KMS-11 (cell line): ENCODE measurements at regions not wholly inside any gene's neighbourhood (a gene's known extent, or its start where the extent isn't known, plus 50 kb on each side); places are given as distances from the start of the nearest gene placed in this dataset.

Source experiments
- H2AFZ ChIP-seq: fragments of 200-600 bp; sonication (generic); 2 replicates; pipeline ENCODE4 v1.6.1; 2016; ENCODE audit warnings: antibody characterized with exemption, mixed run types, low read depth
- H3K27ac ChIP-seq: fragments of 200-600 bp; sonication (generic); 2 replicates; pipeline ENCODE4 v1.6.1; 2016; ENCODE audit warnings: mild to moderate bottlenecking, mixed run types
- H3K27me3 ChIP-seq: fragments of 200-600 bp; sonication (generic); 2 replicates; pipeline ENCODE4 v1.6.1; 2017; ENCODE audit warnings: mild to moderate bottlenecking, low read depth, mixed run types, moderate library complexity; ENCODE audit not compliant: insufficient read depth
- H3K36me3 ChIP-seq: fragments of 200-600 bp; sonication (generic); 2 replicates; pipeline ENCODE4 v1.6.1; 2017; ENCODE audit warnings: mild to moderate bottlenecking, mixed run types; ENCODE audit not compliant: insufficient read depth
- H3K4me1 ChIP-seq: fragments of 200-600 bp; sonication (generic); 2 replicates; pipeline ENCODE4 v1.6.1; 2016; ENCODE audit warnings: mild to moderate bottlenecking, low read depth, mixed run types; ENCODE audit not compliant: poor library complexity, severe bottlenecking
- H3K4me2 ChIP-seq: fragments of 200-600 bp; sonication (generic); 2 replicates; pipeline ENCODE4 v1.7.0; 2016; ENCODE audit warnings: mild to moderate bottlenecking, mixed run types
- H3K4me3 ChIP-seq: fragments of 200-600 bp; sonication (generic); IDR thresholded peaks from 2 replicates; pipeline ENCODE4 v1.6.1; 2017; ENCODE audit warnings: low read depth, low read length, mixed read lengths; ENCODE audit not compliant: insufficient read depth
- H3K79me2 ChIP-seq: fragments of 200-600 bp; sonication (generic); 2 replicates; pipeline ENCODE4 v1.6.1; 2016; ENCODE audit warnings: low read depth, mixed run types; ENCODE audit not compliant: insufficient read depth
- H3K9ac ChIP-seq: fragments of 200-600 bp; sonication (generic); 2 replicates; pipeline ENCODE4 v1.6.1; 2016; ENCODE audit warnings: mild to moderate bottlenecking, mixed run types
- H4K20me1 ChIP-seq: fragments of 200-600 bp; sonication (generic); 2 replicates; pipeline ENCODE4 v1.6.1; 2016; ENCODE audit warnings: mild to moderate bottlenecking, mixed run types; ENCODE audit not compliant: insufficient read depth
- CTCF ChIP-seq: fragments of 200-600 bp; sonication (generic); conservative IDR thresholded peaks from 2 replicates; pipeline ENCODE4 v1.6.1; 2017; ENCODE audit warnings: low read depth, mild to moderate bottlenecking, antibody characterized with exemption, low read length, moderate library complexity, mixed read lengths

- Histone ChIP-seq H3K27me3 (no peaks in the 10 kb centered on the region), H2AFZ (no peak overlapping the region), H4K20me1 (no peaks in the 10 kb centered on the region), H3K4me3 (no peak overlapping the region), H3K9ac (no peak overlapping the region), H3K79me2 (no peaks in the 10 kb centered on the region), H3K27ac (no peak overlapping the region), H3K4me2 (no peak overlapping the region), H3K4me1 (peaks cover 5% of the 10 kb centered on the region), H3K36me3 (no peaks in the 10 kb centered on the region)
- no peak for TF ChIP-seq CTCF
These were observed 295.0 kb downstream of the RPAP3 start for GRCh38 chr12:47410862-47411261.

GRCh38 chr12:47410383-47410782, 295.4 kb downstream of the RPAP3 start:
- Histone ChIP-seq H4K20me1 (no peaks in the 10 kb centered on the region), H3K4me1 (peaks cover 5% of the 10 kb centered on the region), H3K4me2 (no peak overlapping the region), H3K79me2 (no peaks in the 10 kb centered on the region), H3K27ac (no peak overlapping the region), H3K9ac (no peak overlapping the region), H3K36me3 (no peaks in the 10 kb centered on the region), H2AFZ (no peak overlapping the region), H3K27me3 (no peaks in the 10 kb centered on the region), H3K4me3 (no peak overlapping the region)
- no peak for TF ChIP-seq CTCF

- H4K20me1 ChIP-seq: no peaks in the 10 kb centered on the region
- no peak for TF ChIP-seq CTCF
- H3K4me2 ChIP-seq: no peak overlapping the region
- no peaks in the 10 kb centered on the region for H3K36me3 ChIP-seq
- H3K79me2 ChIP-seq: no peaks in the 10 kb centered on the region
- H3K27me3 ChIP-seq: no peaks in the 10 kb centered on the region
- H3K27ac ChIP-seq: no peak overlapping the region
- no peak overlapping the region for H2AFZ ChIP-seq
- H3K9ac ChIP-seq: no peak overlapping the region
- no peak overlapping the region for H3K4me3 ChIP-seq
- peaks cover 5% of the 10 kb centered on the region for H3K4me1 ChIP-seq
These were observed 296.4 kb downstream of the RPAP3 start for GRCh38 chr12:47409310-47409987.

GRCh38 chr12:47408171-47408871, 297.5 kb downstream of the RPAP3 start:
- H3K79me2 ChIP-seq: no peaks in the 10 kb centered on the region
- H3K36me3 ChIP-seq: no peaks in the 10 kb centered on the region
- no peaks in the 10 kb centered on the region for H3K27me3 ChIP-seq
- 0 out of 2 replicates have a peak, but pooled peaks have one; percentile 31 for TF ChIP-seq CTCF
- no peaks in the 10 kb centered on the region for H4K20me1 ChIP-seq
- H3K4me3 ChIP-seq: no peak overlapping the region
- peak overlapping the region; percentile 10; the same call in 1 of the 2 replicates for H2AFZ ChIP-seq
- H3K4me1 ChIP-seq: peaks cover 5% of the 10 kb centered on the region
- H3K9ac ChIP-seq: no peak overlapping the region
- H3K27ac ChIP-seq: no peak overlapping the region
- H3K4me2 ChIP-seq: no peak overlapping the region
